HG03558 (cell line): ENCODE measurements at regions not wholly inside any gene's neighbourhood (a gene's known extent, or its start where the extent isn't known, plus 50 kb on each side); places are given as distances from the start of the nearest gene placed in this dataset.
"Not testable (repeated sequence)": the region's sequence is repeated elsewhere in the genome, so short reads cannot be mapped to it uniquely, and the experiment has no call there.

Experiments used
- ATAC-seq: cut with Tn5 transposase; IDR thresholded peaks from one replicate; pipeline ENCODE4 v1.9.1; 2021; ENCODE audit warnings: moderate number of reproducible peaks; ENCODE audit not compliant: unreplicated experiment; ENCODE audit errors: extremely low read depth

- no peak for ATAC-seq
These were observed 356.1 kb downstream of the TMEM167A start for GRCh38 chr5:82721087-82721410.

- no peak for ATAC-seq
These were observed 356.7 kb downstream of the TMEM167A start for GRCh38 chr5:82720213-82721086.

DNA sequence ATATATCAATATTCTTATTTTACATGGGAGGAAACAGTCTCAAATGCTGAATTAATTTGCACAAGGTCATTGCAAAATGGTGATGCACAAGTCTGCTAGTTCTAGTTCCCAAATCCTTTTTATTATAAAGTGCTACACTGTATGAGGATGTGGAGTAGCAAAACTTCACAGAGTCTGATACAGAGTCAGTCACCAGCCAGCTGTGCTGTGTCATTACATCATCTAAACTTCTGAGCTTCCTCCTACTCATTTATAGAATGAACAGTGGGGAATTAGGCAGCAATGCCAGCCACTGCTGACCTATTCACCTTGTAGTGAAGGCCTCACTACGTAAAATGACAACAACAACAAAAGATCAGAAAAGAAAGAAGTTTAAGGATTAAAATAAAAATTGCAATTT is 357.8 kb downstream of the TMEM167A start:
- ATAC-seq, result peak; percentile 78

DNA sequence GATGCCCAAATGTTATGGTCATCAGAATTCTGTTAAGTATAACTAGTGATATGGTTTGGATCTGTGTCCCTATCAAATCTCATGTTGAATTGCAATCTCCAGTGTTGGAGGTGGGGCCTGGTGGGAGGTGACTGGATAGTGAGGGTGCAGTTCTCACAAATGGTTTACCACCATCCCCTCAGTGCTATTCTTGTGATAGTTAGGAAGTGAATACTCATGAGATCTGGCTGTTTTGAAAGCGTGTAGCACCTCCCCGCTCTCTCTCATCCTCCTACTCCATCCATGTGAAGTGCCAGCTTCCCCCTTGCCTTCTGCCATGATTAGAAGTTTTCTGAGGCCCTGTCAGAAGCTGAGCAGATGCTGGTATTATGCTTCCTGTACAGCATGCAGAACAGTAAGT is 359.5 kb downstream of the TMEM167A start:
- ATAC-seq, result no peak

DNA sequence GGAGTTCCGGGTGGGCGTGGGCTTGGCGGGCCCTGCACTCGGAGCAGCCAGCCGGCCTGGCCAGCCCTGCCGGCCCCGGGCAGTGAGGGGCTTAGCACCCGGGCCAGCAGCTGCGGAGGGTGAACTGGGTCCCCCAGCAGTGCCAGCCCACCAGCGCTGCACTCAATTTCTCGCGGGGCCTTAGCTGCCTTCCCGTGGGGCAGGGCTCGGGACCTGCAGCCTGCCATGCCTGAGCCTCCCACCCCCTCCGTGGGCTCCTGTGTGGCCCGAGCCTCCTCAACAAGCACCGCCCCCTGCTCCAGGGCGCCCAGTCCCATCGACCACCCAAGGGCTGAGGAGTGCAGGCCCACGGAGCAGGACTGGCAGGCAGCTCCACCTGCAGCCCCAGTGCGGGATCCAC is 362.5 kb downstream of the TMEM167A start:
- not testable (repeated sequence) for ATAC-seq

- no peak for ATAC-seq
These were observed 363.4 kb downstream of the TMEM167A start for GRCh38 chr5:82713811-82714210.

GRCh38 chr5:82707741-82708140 is 369.5 kb downstream of the TMEM167A start:
- ATAC-seq, result no peak

GRCh38 chr5:82704381-82704780 is 372.8 kb downstream of the TMEM167A start:
- ATAC-seq, result no peak

DNA sequence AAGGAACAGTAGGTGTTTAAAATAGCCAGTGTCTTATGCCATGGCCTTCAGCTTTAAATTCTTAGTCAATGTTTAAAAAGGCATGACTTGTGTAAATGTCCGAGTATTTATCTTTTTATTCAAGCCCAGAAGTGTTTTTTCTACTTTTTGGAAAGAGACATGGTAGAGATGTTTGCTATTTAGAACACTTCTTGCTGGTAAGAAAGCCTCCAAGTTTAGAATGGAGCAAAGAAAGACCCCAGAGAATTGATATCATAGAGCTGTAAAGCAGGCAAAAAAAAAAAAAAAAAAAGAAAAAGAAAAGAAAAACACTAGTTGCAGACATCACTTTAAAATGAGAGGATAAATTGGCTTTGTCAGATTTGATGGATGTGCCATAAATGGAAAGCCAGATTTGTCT is 375.1 kb downstream of the TMEM167A start:
- no peak for ATAC-seq

DNA sequence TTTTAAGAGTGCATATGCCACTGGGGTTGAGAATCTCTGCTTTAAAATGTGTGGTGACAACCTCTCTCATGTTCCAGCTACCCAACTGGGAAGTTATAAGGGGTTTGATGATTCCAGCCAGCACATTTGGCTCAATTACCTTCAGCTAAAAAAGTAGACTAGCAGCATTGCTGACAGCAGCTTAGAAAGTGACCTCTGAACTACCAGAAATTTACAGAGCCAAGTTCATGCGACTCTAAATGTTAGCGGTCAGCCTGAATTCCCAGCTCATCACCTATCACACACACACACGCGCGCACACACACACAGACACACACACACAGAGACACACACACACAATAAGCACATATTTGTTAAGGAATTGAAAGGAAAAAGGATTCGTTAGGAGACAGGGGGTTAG is 377.5 kb downstream of the TMEM167A start:
- no peak for ATAC-seq

DNA sequence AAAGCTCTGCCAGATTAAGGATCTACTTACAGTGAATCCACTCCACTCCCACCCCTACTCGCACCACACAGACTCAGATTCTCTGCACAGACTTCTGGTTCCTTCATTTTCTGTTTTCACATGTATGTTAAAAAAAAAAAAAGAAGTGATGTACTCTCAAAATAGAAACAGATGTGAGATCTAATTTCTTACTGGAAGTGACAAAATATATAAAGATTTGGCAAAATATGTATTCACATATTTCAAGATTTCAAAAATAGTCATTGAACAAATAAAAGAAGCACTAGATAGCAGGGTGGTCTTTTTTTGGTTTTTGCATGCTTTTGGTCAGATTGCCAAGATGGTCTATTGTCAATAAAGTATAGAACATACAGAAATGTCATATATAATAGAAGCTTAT is 379.2 kb downstream of the TMEM167A start:
- ATAC-seq, result no peak

GRCh38 chr5:82694711-82695285 is 382.4 kb downstream of the TMEM167A start:
- ATAC-seq, result no peak

DNA sequence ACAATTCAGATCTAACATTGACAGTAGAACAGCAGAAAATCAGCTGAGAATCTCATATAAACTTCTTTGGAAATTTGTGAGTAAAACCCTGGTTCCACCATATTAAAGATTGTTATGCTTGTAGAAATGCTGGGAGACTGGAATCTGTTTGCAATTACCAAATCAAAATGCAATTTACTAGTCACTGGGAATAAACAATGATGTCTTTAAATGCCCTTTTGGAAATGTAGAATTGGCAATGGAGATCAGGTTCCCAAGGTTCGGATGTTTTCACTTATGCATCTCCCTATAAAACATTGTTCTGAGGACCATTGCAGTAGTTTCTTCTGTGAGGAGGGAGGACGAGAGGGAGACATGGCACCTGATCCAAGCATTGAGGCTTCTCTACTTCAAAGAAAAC is 384.4 kb downstream of the TMEM167A start:
- no peak for ATAC-seq

DNA sequence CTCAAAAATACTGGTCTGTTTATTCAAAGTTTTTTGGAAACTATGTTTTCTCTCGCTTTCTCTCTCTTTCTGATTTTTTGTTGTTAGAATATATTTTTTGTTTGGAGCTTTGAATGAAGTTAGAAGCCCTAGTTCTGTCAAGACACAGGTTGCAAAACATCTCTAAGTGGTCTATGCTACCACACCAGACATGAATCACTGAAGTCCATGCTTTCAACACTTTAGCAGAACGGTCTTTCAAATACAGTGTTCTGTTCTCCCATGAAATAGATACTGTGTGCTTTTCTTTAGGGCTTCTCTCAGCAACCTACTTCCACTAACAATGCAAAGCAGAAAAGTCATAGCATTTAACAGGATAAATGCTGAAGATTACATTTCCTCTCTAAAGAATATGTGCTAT is 392.5 kb downstream of the TMEM167A start:
- no peak for ATAC-seq

DNA sequence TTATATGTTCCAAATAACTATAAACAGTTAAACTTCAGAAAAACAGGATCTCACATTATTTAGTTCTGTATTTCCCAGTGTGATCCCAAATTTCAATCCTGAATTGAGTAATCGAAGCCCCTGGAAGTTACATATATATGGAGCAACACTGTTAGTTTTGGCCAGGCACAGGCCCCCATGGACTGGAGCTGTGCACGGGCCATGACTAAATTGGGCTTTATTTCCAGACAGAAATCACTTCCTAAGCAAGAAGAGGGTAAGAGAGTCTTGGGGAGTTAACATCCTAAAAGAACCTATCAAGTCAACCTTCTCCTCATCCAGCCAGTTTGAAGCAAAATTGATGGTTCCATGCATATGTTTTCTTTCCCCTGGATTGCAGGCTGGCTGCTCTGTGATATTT is 393.0 kb downstream of the TMEM167A start:
- no peak for ATAC-seq

DNA sequence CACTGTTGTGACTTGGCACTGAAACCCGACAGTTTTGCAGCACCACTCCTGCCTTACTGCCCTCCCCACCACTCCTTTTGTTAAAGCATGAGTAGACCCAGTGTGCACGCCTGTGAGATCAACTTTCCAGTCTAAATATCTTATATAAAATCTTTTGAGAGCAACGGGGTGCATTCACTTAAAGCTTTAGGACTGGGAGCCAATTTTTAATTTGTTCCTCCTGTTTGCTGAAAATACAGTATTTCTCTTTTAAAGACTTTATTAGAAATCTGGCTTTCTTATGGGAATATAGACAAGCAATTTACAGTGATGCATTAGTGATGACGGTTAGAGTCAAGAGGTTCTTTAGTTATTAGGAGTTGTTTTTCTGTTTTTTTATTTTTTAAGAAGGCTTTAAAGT is 397.5 kb downstream of the TMEM167A start:
- ATAC-seq, result no peak

DNA sequence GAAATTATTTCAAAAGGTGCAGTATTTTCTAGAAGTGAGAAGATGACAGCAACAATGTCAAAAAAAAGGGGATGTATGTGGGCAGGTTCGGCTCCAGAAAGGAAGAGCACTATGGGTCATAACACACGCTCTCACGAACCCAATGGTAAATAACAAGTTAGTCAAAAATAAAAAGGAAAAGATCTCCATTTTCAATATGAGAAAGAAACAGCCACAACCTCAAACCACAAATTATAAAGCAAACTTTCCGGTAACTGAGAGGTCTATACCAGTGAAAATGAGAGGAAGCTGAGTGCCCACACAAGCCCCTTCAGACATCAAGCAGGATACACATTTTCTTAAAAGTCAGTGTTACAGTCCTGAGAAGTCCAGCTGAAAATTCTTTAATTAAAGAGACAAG is 398.5 kb upstream of the RPS23 start:
- no peak for ATAC-seq

GRCh38 chr5:82674671-82675070 is 396.5 kb upstream of the RPS23 start:
- no peak for ATAC-seq

GRCh38 chr5:82673057-82673809 is 395.1 kb upstream of the RPS23 start:
- ATAC-seq, result no peak

DNA sequence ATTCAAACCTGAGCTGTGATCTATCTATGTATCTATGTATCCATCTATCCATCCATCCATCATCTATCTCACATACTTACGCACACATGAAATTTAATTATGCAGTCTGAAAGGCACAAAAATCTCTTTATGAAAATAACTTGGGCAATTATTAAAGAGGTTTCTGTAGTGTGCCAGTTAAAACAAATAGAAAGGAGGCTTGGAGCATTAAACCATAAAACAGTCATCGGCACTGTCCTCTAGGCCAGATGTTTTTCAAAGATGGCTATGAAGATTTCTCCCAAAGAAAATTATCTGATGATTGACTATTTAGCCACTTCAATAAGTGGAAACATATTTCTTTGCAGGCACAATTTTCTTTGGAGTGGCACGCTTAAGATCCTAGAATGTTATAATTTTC is 392.5 kb upstream of the RPS23 start:
- ATAC-seq, result no peak

- ATAC-seq, result no peak
These were observed 391.6 kb upstream of the RPS23 start for GRCh38 chr5:82669720-82670119.
